ENCODE measurements at regions not wholly inside any gene's neighbourhood (a gene's known extent, or its start where the extent isn't known, plus 50 kb on each side); places are given as distances from the start of the nearest gene placed in this dataset.
"Not testable (repeated sequence)": the region's sequence is repeated elsewhere in the genome, so short reads cannot be mapped to it uniquely, and the experiment has no call there.

- not testable (repeated sequence) for TF ChIP-seq CTCF, POLR2A (IDR thresholded peaks at IDR 0.05)
Observed at GRCh38 chr21:13985865-13986863, 224.6 kb downstream of the LIPI start.
